ENCODE measurements at regions not wholly inside any gene's neighbourhood (a gene's known extent, or its start where the extent isn't known, plus 50 kb on each side); places are given as distances from the start of the nearest gene placed in this dataset.

DNA sequence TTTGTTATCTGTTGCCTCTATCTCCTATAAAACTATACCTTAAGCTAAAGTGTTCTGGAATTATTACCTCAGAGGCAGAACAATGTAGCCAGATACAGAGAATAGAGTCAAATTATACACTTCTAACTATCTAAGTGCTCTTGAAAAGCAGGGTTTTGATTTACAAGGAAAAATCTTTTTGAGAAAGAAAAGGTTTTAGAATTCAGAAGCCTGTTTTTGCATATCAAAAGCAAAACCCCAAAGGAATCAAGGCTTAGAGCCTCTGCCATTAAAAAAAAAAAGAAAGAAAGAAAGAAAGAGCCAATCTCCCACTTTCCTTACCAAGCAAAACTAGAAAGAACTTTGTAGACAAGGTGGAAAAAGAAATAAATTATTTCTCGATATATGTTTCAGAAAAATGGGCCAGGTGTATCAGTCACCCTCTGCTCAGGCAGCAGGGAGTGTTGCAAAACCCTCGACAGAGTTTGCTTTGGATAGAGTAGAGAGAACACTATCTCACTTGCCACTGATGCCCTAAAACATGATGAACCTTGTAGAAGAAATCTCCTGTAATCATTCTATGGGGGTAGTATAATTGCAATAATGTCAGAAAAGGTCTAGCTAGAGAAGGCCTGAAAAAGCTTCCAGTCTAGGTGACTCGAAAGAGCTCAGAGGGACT, 318.3 kb downstream of the PCDH10 start:
- DNase-seq (ENCODE audit: low read depth, low spot score): no peak
- no peak overlapping the region for H3K4me3 ChIP-seq (ENCODE audit: low read depth, low read length)
- ChIA-PET CTCF (no interaction called here), POLR2A (no interaction called here)
- TF ChIP-seq, protein P1, sequence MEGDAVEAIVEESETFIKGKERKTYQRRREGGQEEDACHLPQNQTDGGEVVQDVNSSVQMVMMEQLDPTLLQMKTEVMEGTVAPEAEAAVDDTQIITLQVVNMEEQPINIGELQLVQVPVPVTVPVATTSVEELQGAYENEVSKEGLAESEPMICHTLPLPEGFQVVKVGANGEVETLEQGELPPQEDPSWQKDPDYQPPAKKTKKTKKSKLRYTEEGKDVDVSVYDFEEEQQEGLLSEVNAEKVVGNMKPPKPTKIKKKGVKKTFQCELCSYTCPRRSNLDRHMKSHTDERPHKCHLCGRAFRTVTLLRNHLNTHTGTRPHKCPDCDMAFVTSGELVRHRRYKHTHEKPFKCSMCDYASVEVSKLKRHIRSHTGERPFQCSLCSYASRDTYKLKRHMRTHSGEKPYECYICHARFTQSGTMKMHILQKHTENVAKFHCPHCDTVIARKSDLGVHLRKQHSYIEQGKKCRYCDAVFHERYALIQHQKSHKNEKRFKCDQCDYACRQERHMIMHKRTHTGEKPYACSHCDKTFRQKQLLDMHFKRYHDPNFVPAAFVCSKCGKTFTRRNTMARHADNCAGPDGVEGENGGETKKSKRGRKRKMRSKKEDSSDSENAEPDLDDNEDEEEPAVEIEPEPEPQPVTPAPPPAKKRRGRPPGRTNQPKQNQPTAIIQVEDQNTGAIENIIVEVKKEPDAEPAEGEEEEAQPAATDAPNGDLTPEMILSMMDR (IDR thresholded peaks at IDR 0.05; ENCODE audit: insufficient read depth, low read length, missing control alignments): no peak

DNA sequence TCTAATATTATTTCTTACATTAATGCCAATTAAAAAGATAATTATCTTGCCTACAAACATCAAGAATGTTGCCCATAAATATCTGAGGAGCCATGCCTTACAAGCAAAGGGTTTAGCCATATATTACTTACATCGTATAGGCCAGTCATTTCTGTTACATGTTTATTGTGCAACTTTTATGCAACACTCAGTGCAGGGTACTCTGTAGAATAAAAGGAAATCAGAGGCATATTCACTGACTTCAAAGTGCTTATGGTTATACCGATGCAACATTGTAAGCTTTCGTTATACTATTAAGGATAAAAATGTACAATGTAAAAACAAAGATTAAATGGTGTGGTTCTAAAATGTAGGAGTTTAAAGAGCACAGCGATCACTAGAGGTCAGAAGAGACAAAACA, 315.9 kb downstream of the PCDH10 start:
- CTCF ChIA-PET: no interaction called here
- DNase-seq (ENCODE audit: low read depth, low spot score): no peak
- POLR2A ChIA-PET: no interaction called here
- TF ChIP-seq, protein P1 (IDR thresholded peaks at IDR 0.05; ENCODE audit: insufficient read depth, low read length, missing control alignments): no peak
- no peak overlapping the region for H3K4me3 ChIP-seq (ENCODE audit: low read depth, low read length)

DNA sequence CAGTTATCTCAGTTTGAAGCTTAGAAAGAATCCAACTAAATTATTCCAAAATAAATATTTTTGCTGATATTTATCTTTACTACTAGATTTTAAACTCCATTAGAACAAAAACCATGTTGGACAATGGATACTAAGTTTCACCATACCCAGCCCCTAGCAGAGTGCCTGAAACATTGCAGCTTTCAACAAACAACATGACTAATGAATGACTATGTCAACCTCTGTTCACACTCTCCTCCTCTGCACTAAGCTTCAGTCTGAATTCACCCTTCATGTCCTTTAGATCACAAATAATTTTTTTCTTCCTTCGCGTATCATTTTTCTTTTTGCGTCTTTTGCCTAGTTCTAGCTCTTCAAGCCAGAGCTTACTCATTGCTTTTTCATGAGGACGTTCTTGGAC, 315.2 kb downstream of the PCDH10 start:
- ChIA-PET CTCF (no interaction called here), POLR2A (no interaction called here)
- no peak for DNase-seq (ENCODE audit: low read depth, low spot score)
- TF ChIP-seq, protein P1 (IDR thresholded peaks at IDR 0.05; ENCODE audit: insufficient read depth, low read length, missing control alignments): no peak
- no peak overlapping the region for H3K4me3 ChIP-seq (ENCODE audit: low read depth, low read length)

DNA sequence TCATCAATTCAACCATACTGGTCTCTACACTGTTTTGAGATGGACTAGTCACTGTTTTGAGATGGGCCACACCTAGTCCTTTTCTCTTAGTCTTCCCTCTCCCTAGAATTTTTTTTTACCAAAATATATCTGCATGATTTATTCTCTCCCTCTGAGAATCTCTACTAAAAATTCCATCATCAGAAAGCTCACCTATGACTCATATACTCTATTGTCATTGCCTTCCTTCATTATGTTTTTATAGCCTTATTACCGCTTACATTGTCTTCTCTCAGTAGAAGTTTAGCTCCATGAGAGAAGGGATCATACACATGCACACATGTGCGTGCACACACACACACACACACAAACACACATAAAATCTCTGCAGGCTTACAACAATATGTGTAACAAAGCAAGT, 303.6 kb downstream of the PCDH10 start:
- CTCF ChIA-PET: no interaction called here
- no peak overlapping the region for H3K4me3 ChIP-seq (ENCODE audit: low read depth, low read length)
- TF ChIP-seq, protein P1 (IDR thresholded peaks at IDR 0.05; ENCODE audit: insufficient read depth, low read length, missing control alignments): no peak
- no peak for DNase-seq (ENCODE audit: low read depth, low spot score)
- POLR2A ChIA-PET: no interaction called here

DNA sequence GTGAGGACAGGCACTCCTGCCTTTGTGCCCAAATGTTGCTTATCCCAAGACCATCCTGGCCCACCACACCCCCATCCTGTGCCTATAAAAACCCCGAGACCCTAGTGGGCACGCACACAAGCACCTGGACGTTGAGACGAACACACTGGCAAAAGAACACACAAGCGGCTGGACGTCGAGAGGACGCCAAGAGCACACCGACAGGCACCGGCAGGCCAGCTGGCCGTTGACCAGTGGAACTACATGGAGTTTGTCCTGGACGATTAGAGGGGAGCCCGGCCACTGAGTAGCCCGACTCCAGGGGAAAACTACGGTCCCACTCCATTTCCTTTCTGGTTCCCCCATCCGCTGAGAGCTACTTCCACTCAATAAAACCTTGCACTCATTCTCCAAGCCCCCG, 301.7 kb downstream of the PCDH10 start:
- TF ChIP-seq, protein P1 (IDR thresholded peaks at IDR 0.05; ENCODE audit: insufficient read depth, low read length, missing control alignments): no peak
- POLR2A ChIA-PET: no interaction called here
- DNase-seq (ENCODE audit: low read depth, low spot score): no peak
- H3K4me3 ChIP-seq (ENCODE audit: low read depth, low read length): no peak overlapping the region
- CTCF ChIA-PET: no interaction called here

DNA sequence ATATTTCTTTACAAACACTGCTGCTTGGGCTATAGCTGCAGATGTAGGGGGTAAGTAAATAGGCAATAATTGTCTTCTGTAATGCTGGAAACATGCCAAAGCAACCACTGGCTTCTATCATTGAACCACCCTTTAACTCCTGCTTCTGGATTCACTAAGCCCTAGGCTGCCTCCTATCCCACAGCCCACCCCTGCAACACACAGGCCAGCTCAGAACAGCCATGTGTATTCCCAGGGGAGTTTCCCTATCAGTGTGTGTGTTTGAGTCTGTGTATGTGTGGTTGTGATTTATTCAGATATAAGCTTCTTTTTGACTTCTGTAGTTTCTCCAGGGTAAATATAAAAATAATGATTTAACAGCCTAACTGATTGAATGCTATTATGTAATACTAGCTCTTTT, 291.3 kb downstream of the PCDH10 start:
- POLR2A ChIA-PET: no interaction called here
- TF ChIP-seq, protein P1 (IDR thresholded peaks at IDR 0.05; ENCODE audit: insufficient read depth, low read length, missing control alignments): no peak
- H3K4me3 ChIP-seq (ENCODE audit: low read depth, low read length): no peak overlapping the region
- no peak for DNase-seq (ENCODE audit: low read depth, low spot score)
- CTCF ChIA-PET: no interaction called here

Data from AG04449 (cell line).